Lung (tissue), 11 donors: ENCODE measurements at regions not wholly inside any gene's neighbourhood (a gene's known extent, or its start where the extent isn't known, plus 50 kb on each side); places are given as distances from the start of the nearest gene placed in this dataset.

Experiments
- ATAC-seq: fragments of 200-7000 bp; cut with Tn5 transposase; one replicate; pipeline ENCODE4 v1.9.1; 2020; ENCODE audit warnings: moderate number of reproducible peaks; ENCODE audit not compliant: insufficient read depth, low FRiP score
- DNase-seq, 3 donors: peaks; one replicate each; pipeline ENCODE4 v3.0.0-alpha.2; 2013 to 2017
- H3K27ac ChIP-seq, 2 donors: one replicate each; pipeline ENCODE4 v1.5.1; 2013; ENCODE audit warnings: mild to moderate bottlenecking in 2 of 2, moderate library complexity in 2 of 2, control low read depth in 1 of 2, inconsistent platforms in 1 of 2, low read depth in 1 of 2, low read length in 1 of 2
- H3K27me3 ChIP-seq, 3 donors: one replicate each; pipeline ENCODE4 v1.5.1; 2013; ENCODE audit warnings: low read length in 2 of 3; ENCODE audit not compliant: control insufficient read depth in 3 of 3, insufficient read depth in 3 of 3
- H3K36me3 ChIP-seq, 4 donors: one replicate each; pipeline ENCODE4 v1.5.1; 2013; ENCODE audit warnings: low read length in 4 of 4, mild to moderate bottlenecking in 1 of 4, moderate library complexity in 1 of 4; ENCODE audit not compliant: control insufficient read depth in 4 of 4, insufficient read depth in 4 of 4
- H3K4me1 ChIP-seq, 5 donors: one replicate each; pipeline ENCODE4 v1.5.1; 2013; ENCODE audit warnings: low read length in 5 of 5, mild to moderate bottlenecking in 2 of 5, moderate library complexity in 1 of 5; ENCODE audit not compliant: control insufficient read depth in 5 of 5, insufficient read depth in 5 of 5
- H3K4me3 ChIP-seq: one replicate; pipeline ENCODE4 v1.5.1; 2013; ENCODE audit warnings: mild to moderate bottlenecking, control low read depth, moderate library complexity
- H3K9ac ChIP-seq, 2 donors: one replicate each; pipeline ENCODE4 v1.5.1; 2013; ENCODE audit warnings: low read length in 2 of 2, control low read depth in 1 of 2; ENCODE audit not compliant: insufficient read depth in 1 of 2
- H3K9me3 ChIP-seq, 4 donors: one replicate each; pipeline ENCODE4 v1.5.1; 2013; ENCODE audit warnings: low read length in 3 of 4, mild to moderate bottlenecking in 1 of 4, moderate library complexity in 1 of 4; ENCODE audit not compliant: control insufficient read depth in 4 of 4, insufficient read depth in 3 of 4
- WGBS, 2 donors: extraction: QIAGEN DNeasy Blood & Tissue Kit; methylation state at CpG; one replicate each; pipeline ENCODE4 v1.1.7; 2013; 5-methylcytosine and 5-hydroxymethylcytosine counted together
- TF ChIP-seq, protein P1 (sequence below): IDR thresholded peaks from 2 replicates; pipeline ENCODE4 v1.5.1; 2012; ENCODE audit warnings: mild to moderate bottlenecking; ENCODE audit errors: control extremely low read depth, extremely low read depth
- donor health status: control.
- donor health status: control.
- donor health status: Bipolar disorder and iron deficiency.
- donor health status: healthy.
- donor health status: DM: yes; HTN: yes; CAD: no.

DNA sequence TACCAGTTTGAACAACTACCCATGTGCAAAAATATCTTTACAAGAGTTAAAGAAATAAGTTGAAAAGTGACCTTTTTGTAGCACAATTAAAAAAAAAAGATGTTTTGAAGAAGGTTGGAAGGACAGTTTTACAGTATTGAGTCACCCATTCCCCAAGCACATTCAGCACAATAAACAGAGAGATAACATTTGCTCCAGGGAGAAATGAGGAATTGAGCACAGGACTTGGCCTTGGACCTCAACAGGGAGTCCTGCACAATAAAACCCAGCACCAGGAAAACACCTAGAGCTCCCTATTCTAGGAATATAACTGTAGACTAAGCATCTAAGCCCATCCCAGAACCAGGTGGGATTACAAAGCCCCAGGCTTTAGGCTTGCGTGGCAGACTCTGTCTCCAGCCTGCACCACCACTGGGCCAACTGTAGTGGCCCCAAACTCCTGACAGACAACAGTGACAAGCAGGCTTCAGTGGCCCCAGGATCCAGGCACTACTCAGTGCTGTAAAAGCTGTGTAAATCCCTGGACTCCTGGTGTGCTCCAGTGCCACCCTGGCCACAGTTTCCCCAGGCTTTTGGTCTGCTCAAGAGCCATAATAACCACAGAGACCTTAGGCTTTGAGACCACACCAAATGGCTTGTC, 857.2 kb downstream of the SLITRK1 start:
- WGBS, 2 donors: 94% methylated on average over 1 of the region's 1 CpG
- Histone ChIP-seq H3K4me1 (no peaks in the 10 kb centered on the region), H3K9me3 (no peaks in the 10 kb centered on the region), H3K36me3 (no peaks in the 10 kb centered on the region), H3K9ac (no peak overlapping the region), H3K4me3 (no peak overlapping the region), H3K27ac (no peak overlapping the region), H3K27me3 (no peaks in the 10 kb centered on the region)
- DNase-seq (no peak), ATAC-seq (no peak)
- TF ChIP-seq, protein P1, sequence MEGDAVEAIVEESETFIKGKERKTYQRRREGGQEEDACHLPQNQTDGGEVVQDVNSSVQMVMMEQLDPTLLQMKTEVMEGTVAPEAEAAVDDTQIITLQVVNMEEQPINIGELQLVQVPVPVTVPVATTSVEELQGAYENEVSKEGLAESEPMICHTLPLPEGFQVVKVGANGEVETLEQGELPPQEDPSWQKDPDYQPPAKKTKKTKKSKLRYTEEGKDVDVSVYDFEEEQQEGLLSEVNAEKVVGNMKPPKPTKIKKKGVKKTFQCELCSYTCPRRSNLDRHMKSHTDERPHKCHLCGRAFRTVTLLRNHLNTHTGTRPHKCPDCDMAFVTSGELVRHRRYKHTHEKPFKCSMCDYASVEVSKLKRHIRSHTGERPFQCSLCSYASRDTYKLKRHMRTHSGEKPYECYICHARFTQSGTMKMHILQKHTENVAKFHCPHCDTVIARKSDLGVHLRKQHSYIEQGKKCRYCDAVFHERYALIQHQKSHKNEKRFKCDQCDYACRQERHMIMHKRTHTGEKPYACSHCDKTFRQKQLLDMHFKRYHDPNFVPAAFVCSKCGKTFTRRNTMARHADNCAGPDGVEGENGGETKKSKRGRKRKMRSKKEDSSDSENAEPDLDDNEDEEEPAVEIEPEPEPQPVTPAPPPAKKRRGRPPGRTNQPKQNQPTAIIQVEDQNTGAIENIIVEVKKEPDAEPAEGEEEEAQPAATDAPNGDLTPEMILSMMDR: no peak

DNA sequence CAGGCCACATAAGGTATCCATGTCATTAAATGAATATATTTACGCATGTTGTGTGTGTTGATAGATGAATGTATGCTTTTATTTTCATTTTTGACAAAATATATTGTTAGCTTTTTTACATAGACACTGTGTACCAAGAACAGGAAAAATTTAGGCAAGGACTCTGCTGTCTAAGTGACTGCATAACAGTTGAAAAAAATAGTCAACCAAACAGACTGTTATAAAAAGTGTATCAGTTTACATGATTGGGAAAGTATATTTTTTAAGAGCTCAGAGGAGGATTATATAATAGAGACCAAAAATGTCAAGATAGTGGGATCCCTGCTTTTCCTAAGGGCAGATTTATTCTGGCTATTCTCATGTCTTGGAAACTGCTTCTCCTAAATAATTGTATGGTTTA, 858.0 kb downstream of the SLITRK1 start:
- 92% methylated on average over 1 of the region's 1 CpG for WGBS, 2 donors
- no peaks in the 10 kb centered on the region for H3K9me3 ChIP-seq
- TF ChIP-seq, protein P1: no peak
- no peaks in the 10 kb centered on the region for H3K27me3 ChIP-seq
- no peak overlapping the region for H3K27ac ChIP-seq
- H3K9ac ChIP-seq: no peak overlapping the region
- ATAC-seq (no peak), DNase-seq (no peak)
- H3K4me3 ChIP-seq: no peak overlapping the region
- no peaks in the 10 kb centered on the region for H3K4me1 ChIP-seq
- H3K36me3 ChIP-seq: no peaks in the 10 kb centered on the region

DNA sequence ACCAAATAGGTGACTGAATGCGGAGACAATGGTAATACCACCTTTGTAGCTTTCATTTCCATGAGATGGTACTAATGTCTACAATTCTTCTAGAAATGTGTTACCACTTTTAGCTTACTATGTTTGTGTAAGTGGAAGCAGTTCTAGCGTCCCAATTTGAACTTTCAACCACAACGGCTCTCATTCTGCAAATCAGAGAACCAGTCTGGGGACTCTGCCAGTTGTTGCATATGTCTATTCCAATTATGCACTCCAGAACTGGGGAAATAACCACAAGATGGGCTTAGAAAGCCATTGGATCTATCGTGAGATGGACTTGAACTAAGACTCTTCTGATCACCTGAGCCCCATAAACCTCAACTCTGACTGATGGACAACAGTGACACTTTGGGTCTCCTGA, 862.3 kb downstream of the SLITRK1 start:
- no peak overlapping the region for H3K9ac ChIP-seq
- H3K4me3 ChIP-seq: no peak overlapping the region
- no peak overlapping the region for H3K27ac ChIP-seq
- H3K9me3 ChIP-seq: no peaks in the 10 kb centered on the region
- ATAC-seq: no peak
- DNase-seq: no peak
- H3K4me1 ChIP-seq: no peaks in the 10 kb centered on the region
- no peaks in the 10 kb centered on the region for H3K27me3 ChIP-seq
- TF ChIP-seq, protein P1: no peak
- 81 to 88% methylated on average over 4 of the region's 4 CpGs for WGBS, 2 donors
- H3K36me3 ChIP-seq: no peaks in the 10 kb centered on the region

DNA sequence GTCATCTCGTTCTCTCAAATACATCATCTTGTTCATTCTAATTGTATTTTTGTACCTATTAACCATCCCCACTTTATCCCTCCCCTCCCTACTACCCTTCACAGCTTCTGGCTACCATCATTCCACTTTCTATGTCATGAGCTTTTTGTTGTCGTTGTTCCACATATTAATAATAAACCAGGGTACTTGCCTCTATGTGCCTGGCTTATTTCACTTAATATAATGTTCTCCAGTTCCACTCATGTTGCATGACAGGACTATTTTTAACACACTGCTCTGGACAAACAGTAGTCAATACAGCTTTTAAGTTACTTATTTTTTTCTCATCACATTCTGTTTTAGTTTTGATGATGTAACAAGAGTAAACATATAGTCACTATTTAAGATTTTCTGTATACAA, 872.3 kb downstream of the SLITRK1 start:
- Histone ChIP-seq H3K9ac (no peak overlapping the region), H3K4me3 (no peak overlapping the region), H3K36me3 (no peaks in the 10 kb centered on the region), H3K4me1 (no peaks in the 10 kb centered on the region), H3K27ac (no peak overlapping the region), H3K27me3 (no peaks in the 10 kb centered on the region), H3K9me3 (no peaks in the 10 kb centered on the region)
- ATAC-seq (no peak), DNase-seq (no peak)
- WGBS, 2 donors: 73 to 80% methylated on average over 2 of the region's 2 CpGs
- TF ChIP-seq, protein P1: no peak
